H1 (cell line): ENCODE measurements at regions not wholly inside any gene's neighbourhood (a gene's known extent, or its start where the extent isn't known, plus 50 kb on each side); places are given as distances from the start of the nearest gene placed in this dataset.

Source experiments
- CTCF ChIA-PET: fragments of 300-600 bp; sonication (Branson Sonifier 250); formaldehyde crosslinking; loops from one replicate; lab custom pipeline; 2021; ENCODE audit not compliant: partially characterized antibody; lab: Charles Lee
- POLR2A ChIA-PET: fragments of 300-600 bp; sonication (Branson Sonifier 250); formaldehyde crosslinking; loops from one replicate; lab custom pipeline; 2021; ENCODE audit warnings: inconsistent platforms; ENCODE audit not compliant: partially characterized antibody; lab: Charles Lee
- DNase-seq, 2 experiments: peaks; one replicate each; pipeline versions ENCODE4 v3.0.0 to v3.0.0-alpha.2; 2010 to 2022; ENCODE audit warnings: low spot score in 2 of 2, low read depth in 1 of 2, mixed read lengths in 1 of 2
- FAIRE-seq: peaks from 2 replicates; lab custom pipeline; 2011; peaks lifted over from hg19 to GRCh38; lab: Jason Lieb, UNC
- H2AFZ ChIP-seq: 2 replicates; pipeline ENCODE4 v1.8.1; 2012; ENCODE audit warnings: low read length, inconsistent platforms
- H2AK5ac ChIP-seq: 2 replicates; pipeline ENCODE4 v1.6.1; 2013; ENCODE audit warnings: low read depth, low read length
- H2BK120ac ChIP-seq: replicated peaks from 2 replicates; pipeline ENCODE3; 2013; ENCODE audit warnings: low read depth, low read length, inconsistent platforms
- H2BK12ac ChIP-seq: 2 replicates; pipeline ENCODE4 v1.6.1; 2013; ENCODE audit warnings: low read depth, low read length
- H2BK15ac ChIP-seq: 2 replicates; pipeline ENCODE4 v1.6.1; 2013; ENCODE audit warnings: low read length
- H2BK20ac ChIP-seq: 2 replicates; pipeline ENCODE4 v1.6.1; 2013; ENCODE audit warnings: low read length
- H2BK5ac ChIP-seq: 2 replicates; pipeline ENCODE4 v1.6.1; 2013; ENCODE audit warnings: low read depth, low read length
- H3K14ac ChIP-seq: 2 replicates; pipeline ENCODE4 v1.6.1; 2013; ENCODE audit warnings: inconsistent platforms; ENCODE audit not compliant: insufficient read length
- H3K18ac ChIP-seq: 2 replicates; pipeline ENCODE4 v1.6.1; 2013; ENCODE audit warnings: low read length; ENCODE audit errors: extremely low read depth
- H3K23ac ChIP-seq: 2 replicates; pipeline ENCODE4 v1.6.1; 2013; ENCODE audit warnings: inconsistent platforms; ENCODE audit not compliant: insufficient read length
- H3K23me2 ChIP-seq: 2 replicates; pipeline ENCODE4 v1.6.1; 2013; ENCODE audit warnings: low read depth, low read length
- H3K27ac ChIP-seq: 2 replicates; pipeline ENCODE4 v1.6.1; 2011; ENCODE audit warnings: low read depth, low read length, inconsistent platforms
- H3K27me3 ChIP-seq, 4 experiments: replicated peaks in 1 of 4; 1 replicate in 1 of 4; 2 replicates in 3 of 4; pipeline versions ENCODE4 v1.6.1 to v1.8.1; 2011 to 2013; ENCODE audit warnings: low read length in 3 of 4, mild to moderate bottlenecking in 3 of 4, inconsistent platforms in 2 of 4, mixed read lengths in 2 of 4, moderate library complexity in 1 of 4; ENCODE audit not compliant: control insufficient read depth in 3 of 4, insufficient read depth in 3 of 4; ENCODE audit errors: extremely low read depth in 1 of 4
- H3K36me3 ChIP-seq, 4 experiments: 2 replicates each; pipeline versions ENCODE4 v1.6.1 to v1.8.1; 2011 to 2013; ENCODE audit warnings: mild to moderate bottlenecking in 4 of 4, low read length in 3 of 4, moderate library complexity in 2 of 4, control low read depth in 1 of 4, inconsistent platforms in 1 of 4; ENCODE audit not compliant: insufficient read depth in 4 of 4, control insufficient read depth in 2 of 4
- H3K4ac ChIP-seq: replicated peaks from 2 replicates; pipeline ENCODE3; 2013; ENCODE audit warnings: low read length, low read depth, mixed read lengths, inconsistent platforms; ENCODE audit not compliant: insufficient read length
- H3K4me1 ChIP-seq, 4 experiments: replicated peaks in 1 of 4; 1 replicate in 1 of 4; 2 replicates in 3 of 4; pipeline versions ENCODE4 v1.6.1 to v1.8.1; 2011 to 2013; ENCODE audit warnings: low read length in 3 of 4, inconsistent platforms in 2 of 4, mixed read lengths in 1 of 4; ENCODE audit not compliant: insufficient read depth in 4 of 4, control insufficient read depth in 3 of 4
- H3K4me2 ChIP-seq, 2 experiments: 2 replicates each; pipeline versions ENCODE4 v1.6.1 to v1.8.1; 2011 to 2013; ENCODE audit warnings: low read depth in 2 of 2, low read length in 2 of 2, control low read depth in 1 of 2, inconsistent platforms in 1 of 2, mild to moderate bottlenecking in 1 of 2; ENCODE audit not compliant: insufficient read depth in 1 of 2
- H3K4me3 ChIP-seq, 4 experiments: fragments of 200-600, 300-600 bp in 1 of 4; sonication (generic), shearing (Covaris generic), sonication (Bioruptor Twin) in 1 of 4; 2 replicates each; pipeline versions ENCODE4 v1.5.1 to v1.8.1; 2011 to 2016; ENCODE audit warnings: low read length in 4 of 4, low read depth in 3 of 4, control low read depth in 2 of 4, inconsistent platforms in 2 of 4, mild to moderate bottlenecking in 2 of 4, mixed read lengths in 1 of 4, moderate library complexity in 1 of 4; ENCODE audit not compliant: insufficient read depth in 2 of 4; ENCODE audit errors: extremely low read depth in 1 of 4
- H3K56ac ChIP-seq: replicated peaks from 2 replicates; pipeline ENCODE3; 2013; ENCODE audit warnings: low read depth, mild to moderate bottlenecking, mixed read lengths, low read length, inconsistent platforms; ENCODE audit not compliant: insufficient read length
- H3K79me1 ChIP-seq: 2 replicates; pipeline ENCODE4 v1.6.1; 2013; ENCODE audit warnings: low read depth, low read length, control low read depth
- H3K79me2 ChIP-seq, 2 experiments: 2 replicates each; pipeline versions ENCODE4 v1.6.1 to v1.8.1; 2012 to 2013; ENCODE audit warnings: low read length in 2 of 2, mild to moderate bottlenecking in 2 of 2, inconsistent platforms in 1 of 2; ENCODE audit not compliant: insufficient read depth in 2 of 2, control insufficient read depth in 1 of 2
- H3K9ac ChIP-seq, 4 experiments: replicated peaks in 1 of 4; 1 replicate in 1 of 4; 2 replicates in 3 of 4; pipeline versions ENCODE4 v1.6.1 to v1.8.1; 2011 to 2013; ENCODE audit warnings: low read depth in 3 of 4, low read length in 3 of 4, control low read depth in 2 of 4, mild to moderate bottlenecking in 2 of 4, moderate library complexity in 2 of 4, inconsistent platforms in 1 of 4; ENCODE audit errors: extremely low read depth in 1 of 4
- H3K9me3 ChIP-seq, 2 experiments: 2 replicates each; pipeline versions ENCODE4 v1.6.1 to v1.8.1; 2012 to 2013; ENCODE audit warnings: mild to moderate bottlenecking in 2 of 2, moderate library complexity in 2 of 2, control low read depth in 1 of 2, inconsistent platforms in 1 of 2, low read depth in 1 of 2, low read length in 1 of 2, mixed read lengths in 1 of 2; ENCODE audit not compliant: insufficient read depth in 2 of 2
- H4K20me1 ChIP-seq, 2 experiments: replicated peaks in 1 of 2; 2 replicates each; pipeline versions ENCODE3 to v1.8.1; 2011 to 2013; ENCODE audit warnings: inconsistent platforms in 2 of 2, low read length in 2 of 2, mild to moderate bottlenecking in 1 of 2; ENCODE audit not compliant: insufficient read depth in 2 of 2, control insufficient read depth in 1 of 2
- H4K5ac ChIP-seq: 2 replicates; pipeline ENCODE4 v1.6.1; 2013; ENCODE audit warnings: low read length, low read depth, mixed read lengths, inconsistent platforms; ENCODE audit not compliant: insufficient read length
- H4K8ac ChIP-seq: 2 replicates; pipeline ENCODE4 v1.8.0; 2013; ENCODE audit warnings: mild to moderate bottlenecking, moderate library complexity, low read length, inconsistent platforms; ENCODE audit not compliant: insufficient read depth; ENCODE audit errors: extremely low read depth
- H4K91ac ChIP-seq: replicated peaks from 2 replicates; pipeline ENCODE3; 2013; ENCODE audit warnings: low read length, mixed read lengths, inconsistent platforms; ENCODE audit not compliant: insufficient read length
- CHD2 ChIP-seq: IDR thresholded peaks from 2 replicates; pipeline ENCODE4 v1.6.1; 2012; ENCODE audit warnings: low read length, improper control_type of control experiment
- CTCF ChIP-seq, 3 experiments: IDR thresholded peaks; 1 replicate in 2 of 3; 2 replicates in 1 of 3; pipeline versions ENCODE4 v1.5.1 to v1.6.1; 2011; ENCODE audit warnings: low read length in 3 of 3, mild to moderate bottlenecking in 3 of 3, inconsistent platforms in 2 of 3, low read depth in 1 of 3, moderate library complexity in 1 of 3; ENCODE audit not compliant: insufficient read depth in 1 of 3; ENCODE audit errors: control extremely low read depth in 1 of 3
- HDAC6 ChIP-seq: IDR thresholded peaks from one replicate; pipeline ENCODE4 v1.7.1; 2012; ENCODE audit warnings: low read depth, mild to moderate bottlenecking, inconsistent platforms, low read length, moderate library complexity
- KDM1A ChIP-seq: fragments of 200-600, 300-600 bp; sonication (generic); IDR thresholded peaks from 2 replicates; pipeline ENCODE4 v1.7.1; 2016; ENCODE audit warnings: mild to moderate bottlenecking, low read length, borderline replicate concordance
- NANOG ChIP-seq: IDR thresholded peaks from 2 replicates; pipeline ENCODE4 v1.6.1; 2011; ENCODE audit warnings: low read length, low read depth, mild to moderate bottlenecking, inconsistent platforms; ENCODE audit not compliant: insufficient read depth, poor library complexity, severe bottlenecking
- PHF8 ChIP-seq: fragments of 200-600 bp; sonication (generic); conservative IDR thresholded peaks from 2 replicates; pipeline ENCODE4 v1.7.1; 2012; ENCODE audit warnings: low read depth, mild to moderate bottlenecking, inconsistent platforms, low read length, moderate library complexity
- POLR2AphosphoS5 ChIP-seq: IDR thresholded peaks from 2 replicates; pipeline ENCODE4 v1.6.1; 2011; ENCODE audit warnings: low read depth, low read length
- RFX5 ChIP-seq: IDR thresholded peaks from 2 replicates; pipeline ENCODE4 v1.6.1; 2011; ENCODE audit warnings: low read depth, low read length, improper control_type of control experiment, borderline replicate concordance
- SIRT6 ChIP-seq: IDR thresholded peaks from one replicate; pipeline ENCODE4 v1.7.1; 2012; ENCODE audit warnings: low read length, inconsistent platforms
- YY1 ChIP-seq: IDR thresholded peaks from 2 replicates; pipeline ENCODE4 v1.6.1; 2011; ENCODE audit warnings: low read depth, mild to moderate bottlenecking, low read length
- WGBS, 2 experiments: shearing (Covaris generic) in 1 of 2; methylation state at CpG; one replicate each; pipeline versions ENCODE4 v1.1.6 to v1.1.7; 2013 to 2015; ENCODE audit warnings: low lambda C conversion rate in 2 of 2, mixed read lengths in 2 of 2, inconsistent platforms in 1 of 2, low coverage in 1 of 2, missing lambda C conversion rate in 1 of 2; ENCODE audit not compliant: insufficient replicate concordance in 2 of 2, insufficient coverage in 1 of 2, insufficient read length in 1 of 2; ENCODE audit errors: extremely low coverage in 1 of 2, missing lambda C conversion rate in 1 of 2; 5-methylcytosine and 5-hydroxymethylcytosine counted together

- DNase-seq = no peak
- Histone ChIP-seq H2BK120ac (no peak overlapping the region), H3K23ac (no peak overlapping the region), H3K56ac (no peak overlapping the region), H3K23me2 (no peaks in the 10 kb centered on the region), H3K9me3 (no peaks in the 10 kb centered on the region), H3K79me1 (no peaks in the 10 kb centered on the region), H3K36me3 (no peaks in the 10 kb centered on the region), H2AK5ac (no peak overlapping the region), H2BK15ac (no peak overlapping the region), H3K27me3 (no peaks in the 10 kb centered on the region), H3K4me1 (no peaks in the 10 kb centered on the region; a peak in 1 of 7 replicates), H3K27ac (no peak overlapping the region), H3K18ac (no peak overlapping the region), H4K8ac (no peak overlapping the region), H3K4me2 (no peak overlapping the region), H3K4me3 (no peak overlapping the region), H2BK20ac (no peak overlapping the region), H4K5ac (no peak overlapping the region), H3K79me2 (no peaks in the 10 kb centered on the region), H3K4ac (no peak overlapping the region), H2BK5ac (no peak overlapping the region), H4K20me1 (no peaks in the 10 kb centered on the region), H4K91ac (no peak overlapping the region), H3K9ac (no peak overlapping the region), H2BK12ac (no peak overlapping the region), H3K14ac (no peak overlapping the region), H2AFZ (no peak overlapping the region)
- ChIA-PET POLR2A (interaction anchor here (0.6 kb wide), 1 partner anchor 74 kb away, joined by 3 read pairs; no protein-coding TSS in a partner anchor), CTCF (interaction anchor here (0.6 to 1.2 kb wide), 4 partner anchors 9 to 289 kb away, joined by 3 to 4 read pairs (median 4); no protein-coding TSS in a partner anchor)
- 88% methylated on average over 6 of the region's 6 CpGs; no CpG with 5 or more reads in 1 of the 2 experiments for WGBS, 2 experiments
- FAIRE-seq = no peak
- TF ChIP-seq CTCF (IDR thresholded peaks at IDR 0.05; ENCODE audit: control extremely low read depth in 1 of 3, insufficient read depth in 1 of 3, low read depth in 1 of 3, low read length in 3 of 3) (no peak), HDAC6 (no peak), CHD2 (no peak), SIRT6 (no peak), POLR2AphosphoS5 (no peak), NANOG (no peak), KDM1A (no peak), YY1 (no peak), PHF8 (no peak), RFX5 (no peak)
These were observed 101.7 kb upstream of the COG2 start for GRCh38 chr1:230540421-230541155.
